ENCODE measurements at regions not wholly inside any gene's neighbourhood (a gene's known extent, or its start where the extent isn't known, plus 50 kb on each side); places are given as distances from the start of the nearest gene placed in this dataset.

GRCh38 chr9:135174981-135175380, 87.5 kb downstream of the OLFM1 start:
- TF ChIP-seq POLR2A (IDR thresholded peaks at IDR 0.05; ENCODE audit: low read depth, low read length) (no peak), POLR2AphosphoS5 (IDR thresholded peaks at IDR 0.05; ENCODE audit: low read depth, low read length) (no peak), POU2F2 (IDR thresholded peaks at IDR 0.05; ENCODE audit: low read depth, low read length) (no peak), TAF1 (IDR thresholded peaks at IDR 0.05; ENCODE audit: low read depth, low read length) (no peak), PAX5 (IDR thresholded peaks at IDR 0.05; ENCODE audit: insufficient read depth, low read length, severe bottlenecking) (no peak)
